A549 (cell line): ENCODE measurements at regions not wholly inside any gene's neighbourhood (a gene's known extent, or its start where the extent isn't known, plus 50 kb on each side); places are given as distances from the start of the nearest gene placed in this dataset.

ENCODE experiments used
- ATAC-seq, 2 experiments: fragments of 200-7000 bp in 1 of 2; fragments of >200 bp in 1 of 2; cut with Nextera tagmentation in 1 of 2; cut with Tn5 transposase in 1 of 2; 3 replicates each; pipeline versions ENCODE4 v1.8.0 to v1.9.1; 2018 to 2020; ENCODE audit warnings: mild to moderate bottlenecking in 1 of 2, moderate library complexity in 1 of 2
- CTCF ChIA-PET: fragments of 300-600 bp; sonication (Branson Sonifier 250); formaldehyde crosslinking; extraction: SDS; loops from one replicate; lab custom pipeline; 2021; ENCODE audit warnings: antibody characterized with exemption, inconsistent platforms; lab: Yijun Ruan, JAX
- POLR2A ChIA-PET: fragments of 350-600 bp; formaldehyde crosslinking; extraction: SDS; loops from one replicate; lab custom pipeline; 2021; ENCODE audit warnings: antibody characterized with exemption, inconsistent platforms; lab: Yijun Ruan, JAX
- DNase-seq, 2 experiments: peaks; one replicate each; pipeline versions ENCODE4 v3.0.0 to v3.0.0-alpha.2; 2011 to 2016; ENCODE audit warnings: low read depth in 1 of 2, low spot score in 1 of 2
- FAIRE-seq: peaks from 2 replicates; lab custom pipeline; 2011; peaks lifted over from hg19 to GRCh38; lab: Jason Lieb, UNC
- H3K27ac ChIP-seq, 2 experiments: fragments of >200 bp; sonication (Bioruptor Twin); formaldehyde crosslinking; 3 replicates each; pipeline ENCODE4 v1.5.1; 2016 to 2017
- H3K4me1 ChIP-seq: fragments of >200 bp; sonication (Bioruptor Twin); formaldehyde crosslinking; 3 replicates; pipeline ENCODE4 v1.6.1; 2016
- H3K4me2 ChIP-seq: fragments of >200 bp; sonication (Bioruptor Twin); formaldehyde crosslinking; 3 replicates; pipeline ENCODE4 v1.6.1; 2016
- H3K4me3 ChIP-seq: fragments of >200 bp; sonication (Bioruptor Twin); formaldehyde crosslinking; 3 replicates; pipeline ENCODE4 v1.5.1; 2016
- H3K9me3 ChIP-seq: fragments of >200 bp; sonication (Bioruptor Twin); formaldehyde crosslinking; 3 replicates; pipeline ENCODE4 v1.6.1; 2016
- BHLHE40 ChIP-seq: IDR thresholded peaks from 2 replicates; pipeline ENCODE4 v1.6.1; 2012; ENCODE audit warnings: low read depth, low read length, inconsistent platforms
- CBX2 ChIP-seq: fragments of 200-600 bp; sonication (generic); IDR thresholded peaks from 2 replicates; pipeline ENCODE4 v1.6.1; 2016; ENCODE audit warnings: low read depth, mild to moderate bottlenecking, borderline replicate concordance
- CBX8 ChIP-seq: fragments of 200-600 bp; sonication (generic); IDR thresholded peaks from 2 replicates; pipeline ENCODE4 v1.6.1; 2016
- CEBPB ChIP-seq, 2 experiments: fragments of >200 bp in 1 of 2; sonication (Bioruptor Twin) in 1 of 2; formaldehyde crosslinking in 1 of 2; IDR thresholded peaks; 2 replicates each; pipeline ENCODE4 v1.6.1; 2012 to 2016
- CHD2 ChIP-seq: fragments of 150-350 bp; IDR thresholded peaks from 2 replicates; pipeline ENCODE4 v1.6.1; 2014; ENCODE audit warnings: low read length; ENCODE audit not compliant: partially characterized antibody
- EP300 ChIP-seq, 2 experiments: fragments of >200 bp; sonication (Bioruptor Twin); formaldehyde crosslinking; IDR thresholded peaks; 2 replicates in 1 of 2; 3 replicates in 1 of 2; pipeline ENCODE4 v1.6.1; 2016 to 2017
- ESRRA ChIP-seq: fragments of 150-350 bp; IDR thresholded peaks from 2 replicates; pipeline ENCODE4 v1.6.1; 2014; ENCODE audit warnings: mild to moderate bottlenecking, low read length, borderline replicate concordance
- FOSB ChIP-seq: fragments of 250-450 bp; sonication (Bioruptor Pico); IDR thresholded peaks from 2 replicates; pipeline ENCODE4 v1.5.0; 2020; ENCODE audit warnings: mild to moderate bottlenecking, moderate library complexity
- HOXB13 ChIP-seq: fragments of 250-450 bp; sonication (Bioruptor Pico); IDR thresholded peaks from 2 replicates; pipeline ENCODE4 v1.5.0; 2020; ENCODE audit warnings: low read depth, mild to moderate bottlenecking, moderate library complexity
- JUN ChIP-seq, 2 experiments: fragments of >200 bp; sonication (Bioruptor Twin); formaldehyde crosslinking; IDR thresholded peaks; 2 replicates in 1 of 2; 3 replicates in 1 of 2; pipeline ENCODE4 v1.6.1; 2016 to 2017
- JUNB ChIP-seq: fragments of >200 bp; sonication (Bioruptor Twin); formaldehyde crosslinking; IDR thresholded peaks from 2 replicates; pipeline ENCODE4 v1.6.1; 2016
- NFE2L2 ChIP-seq: fragments of 150-350 bp; conservative IDR thresholded peaks from 2 replicates; pipeline ENCODE4 v1.6.1; 2014; ENCODE audit warnings: low read length
- NPAS2 ChIP-seq: fragments of 250-450 bp; sonication (Bioruptor Pico); IDR thresholded peaks from 2 replicates; pipeline ENCODE4 v1.8.0; 2022; ENCODE audit warnings: mild to moderate bottlenecking, moderate library complexity, borderline replicate concordance
- POLR2A ChIP-seq: IDR thresholded peaks from 2 replicates; pipeline ENCODE4 v1.6.1; 2012; ENCODE audit warnings: mild to moderate bottlenecking, low read length
- RAD21 ChIP-seq, 2 experiments: fragments of >200 bp in 1 of 2; sonication (Bioruptor Twin) in 1 of 2; formaldehyde crosslinking in 1 of 2; IDR thresholded peaks in 1 of 2; conservative IDR thresholded peaks in 1 of 2; 2 replicates in 1 of 2; 3 replicates in 1 of 2; pipeline ENCODE4 v1.6.1; 2012 to 2018; ENCODE audit warnings: inconsistent platforms in 1 of 2
- RFX5 ChIP-seq: fragments of 450-650 bp; IDR thresholded peaks from 2 replicates; pipeline ENCODE4 v1.7.1; 2014; ENCODE audit warnings: antibody characterized with exemption, mild to moderate bottlenecking, moderate library complexity
- SMC3 ChIP-seq: fragments of >200 bp; sonication (Bioruptor Twin); formaldehyde crosslinking; IDR thresholded peaks from 3 replicates; pipeline ENCODE4 v1.6.1; 2018; ENCODE audit warnings: inconsistent platforms
- SREBF2 ChIP-seq: fragments of 450-650 bp; IDR thresholded peaks from 2 replicates; pipeline ENCODE4 v1.6.1; 2014; ENCODE audit warnings: mild to moderate bottlenecking, moderate library complexity
- TP53 ChIP-seq: fragments of 250-450 bp; sonication (Bioruptor Pico); IDR thresholded peaks from 2 replicates; pipeline ENCODE4 v1.5.0; 2021; ENCODE audit warnings: mild to moderate bottlenecking, moderate library complexity
- ZC3H11A ChIP-seq: fragments of 450-650 bp; IDR thresholded peaks from 2 replicates; pipeline ENCODE4 v1.6.1; 2014; ENCODE audit warnings: antibody characterized with exemption, mild to moderate bottlenecking
- ZFP36 ChIP-seq: fragments of 450-650 bp; IDR thresholded peaks from 2 replicates; pipeline ENCODE4 v1.6.1; 2014; ENCODE audit warnings: borderline replicate concordance; ENCODE audit not compliant: partially characterized antibody
- ZNF302 ChIP-seq: fragments of 250-450 bp; sonication (Bioruptor Pico); IDR thresholded peaks from 2 replicates; pipeline ENCODE4 v1.9.0; 2021; ENCODE audit warnings: inconsistent platforms, mild to moderate bottlenecking, moderate library complexity
- WGBS: methylation state at CpG from one replicate; pipeline ENCODE4 v1.1.6; 2017; ENCODE audit errors: missing lambda C conversion rate; 5-methylcytosine and 5-hydroxymethylcytosine counted together
- TF ChIP-seq, protein P1 (sequence below): fragments of 150-350 bp; IDR thresholded peaks from 2 replicates; pipeline ENCODE4 v1.6.1; 2014; ENCODE audit warnings: low read depth, mild to moderate bottlenecking, low read length
- TF ChIP-seq, protein P2 (sequence below): fragments of >200 bp; sonication (Bioruptor Twin); formaldehyde crosslinking; IDR thresholded peaks from 2 replicates; pipeline ENCODE4 v1.6.1; 2016
- TF ChIP-seq, protein P3 (sequence below): fragments of 250-450 bp; sonication (Bioruptor Pico); IDR thresholded peaks from 2 replicates; pipeline ENCODE4 v1.5.0; 2020; ENCODE audit warnings: low read depth, mild to moderate bottlenecking, moderate library complexity

DNA sequence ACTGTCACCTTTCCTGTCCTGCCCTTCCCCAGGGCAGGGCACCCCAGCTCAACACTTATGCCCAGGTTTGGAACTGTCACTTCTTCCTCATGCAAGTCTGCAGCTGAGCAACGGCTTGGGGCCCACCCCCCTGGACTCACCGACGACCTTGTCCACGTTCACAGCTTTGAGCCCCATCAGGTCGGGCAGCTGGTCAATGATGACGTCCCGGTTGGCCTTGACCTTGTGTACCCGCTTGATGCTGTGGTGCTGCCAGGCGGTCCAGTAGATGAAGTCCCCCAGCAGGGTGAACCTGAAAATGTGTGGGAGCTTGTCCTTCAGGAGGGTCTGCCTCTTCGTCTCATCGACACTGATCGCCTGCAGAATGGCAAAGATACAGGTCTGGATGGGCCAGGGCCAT lies 135.0 kb downstream of the CRYBB2 start:
- CTCF ChIA-PET: interaction anchor here (1.0 kb wide), 1 partner anchor 46 kb away, joined by 3 read pairs; no protein-coding TSS in a partner anchor
- POLR2A ChIA-PET: no interaction called here

DNA sequence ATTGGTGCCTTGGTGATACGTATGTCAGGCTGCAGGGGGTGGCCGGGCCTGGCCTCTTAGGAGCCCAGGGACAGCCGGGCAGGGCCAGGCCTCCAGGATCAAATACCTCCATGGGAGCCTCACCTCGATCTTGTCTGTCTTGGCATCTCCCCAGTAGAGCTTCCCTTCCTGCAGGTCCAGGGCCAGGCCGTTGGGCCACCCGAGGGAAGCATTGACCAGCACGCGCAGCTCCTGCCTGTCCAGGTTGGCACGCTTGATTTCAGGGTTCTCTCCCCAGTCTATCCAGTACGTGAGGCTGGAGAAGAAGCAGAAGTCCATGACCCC lies 137.7 kb downstream of the CRYBB2 start:
- WGBS: 89% methylated on average over 9 of the region's 10 CpGs
- CTCF ChIA-PET: interaction anchor here (1.2 to 1.4 kb wide), 2 partner anchors 121 to 416 kb away, joined by 4 read pairs; no protein-coding TSS in a partner anchor
- TF ChIP-seq JUN (IDR thresholded peaks at IDR 0.05) (no peak), RAD21 (conservative IDR thresholded peaks at IDR 0.05 in 1 of 2, IDR thresholded peaks at IDR 0.05 in 1 of 2) (no peak), CBX8 (no peak), TP53 (CRISPR knock-in tag) (no peak), EP300 (IDR thresholded peaks at IDR 0.05) (no peak), NPAS2 (no peak), CEBPB (IDR thresholded peaks at IDR 0.05) (no peak), RFX5 (no peak), SMC3 (no peak), ZFP36 (no peak), NFE2L2 (no peak)
- TF ChIP-seq, protein P1, sequence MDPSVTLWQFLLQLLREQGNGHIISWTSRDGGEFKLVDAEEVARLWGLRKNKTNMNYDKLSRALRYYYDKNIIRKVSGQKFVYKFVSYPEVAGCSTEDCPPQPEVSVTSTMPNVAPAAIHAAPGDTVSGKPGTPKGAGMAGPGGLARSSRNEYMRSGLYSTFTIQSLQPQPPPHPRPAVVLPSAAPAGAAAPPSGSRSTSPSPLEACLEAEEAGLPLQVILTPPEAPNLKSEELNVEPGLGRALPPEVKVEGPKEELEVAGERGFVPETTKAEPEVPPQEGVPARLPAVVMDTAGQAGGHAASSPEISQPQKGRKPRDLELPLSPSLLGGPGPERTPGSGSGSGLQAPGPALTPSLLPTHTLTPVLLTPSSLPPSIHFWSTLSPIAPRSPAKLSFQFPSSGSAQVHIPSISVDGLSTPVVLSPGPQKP: no peak
- TF ChIP-seq, protein P2, sequence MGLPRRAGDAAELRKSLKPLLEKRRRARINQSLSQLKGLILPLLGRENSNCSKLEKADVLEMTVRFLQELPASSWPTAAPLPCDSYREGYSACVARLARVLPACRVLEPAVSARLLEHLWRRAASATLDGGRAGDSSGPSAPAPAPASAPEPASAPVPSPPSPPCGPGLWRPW: no peak
- Histone ChIP-seq H3K4me3 (no peak overlapping the region), H3K27ac (no peak overlapping the region), H3K9me3 (no peaks in the 10 kb centered on the region), H3K4me2 (no peak overlapping the region), H3K4me1 (no peaks in the 10 kb centered on the region)
- ATAC-seq (no peak), FAIRE-seq (no peak), DNase-seq (no peak)
- POLR2A ChIA-PET: no interaction called here

More for the DNA sequence above, 135.0 kb downstream of the CRYBB2 start:
- DNase-seq (no peak), ATAC-seq (no peak), FAIRE-seq (no peak)
- 89% methylated on average over 9 of the region's 12 CpGs for WGBS
- H3K27ac ChIP-seq: no peak overlapping the region
- H3K4me1 ChIP-seq: no peaks in the 10 kb centered on the region
- no peak for TF ChIP-seq POLR2A
- H3K4me2 ChIP-seq: no peak overlapping the region
- no peak overlapping the region for H3K4me3 ChIP-seq
- H3K9me3 ChIP-seq: no peaks in the 10 kb centered on the region

DNA sequence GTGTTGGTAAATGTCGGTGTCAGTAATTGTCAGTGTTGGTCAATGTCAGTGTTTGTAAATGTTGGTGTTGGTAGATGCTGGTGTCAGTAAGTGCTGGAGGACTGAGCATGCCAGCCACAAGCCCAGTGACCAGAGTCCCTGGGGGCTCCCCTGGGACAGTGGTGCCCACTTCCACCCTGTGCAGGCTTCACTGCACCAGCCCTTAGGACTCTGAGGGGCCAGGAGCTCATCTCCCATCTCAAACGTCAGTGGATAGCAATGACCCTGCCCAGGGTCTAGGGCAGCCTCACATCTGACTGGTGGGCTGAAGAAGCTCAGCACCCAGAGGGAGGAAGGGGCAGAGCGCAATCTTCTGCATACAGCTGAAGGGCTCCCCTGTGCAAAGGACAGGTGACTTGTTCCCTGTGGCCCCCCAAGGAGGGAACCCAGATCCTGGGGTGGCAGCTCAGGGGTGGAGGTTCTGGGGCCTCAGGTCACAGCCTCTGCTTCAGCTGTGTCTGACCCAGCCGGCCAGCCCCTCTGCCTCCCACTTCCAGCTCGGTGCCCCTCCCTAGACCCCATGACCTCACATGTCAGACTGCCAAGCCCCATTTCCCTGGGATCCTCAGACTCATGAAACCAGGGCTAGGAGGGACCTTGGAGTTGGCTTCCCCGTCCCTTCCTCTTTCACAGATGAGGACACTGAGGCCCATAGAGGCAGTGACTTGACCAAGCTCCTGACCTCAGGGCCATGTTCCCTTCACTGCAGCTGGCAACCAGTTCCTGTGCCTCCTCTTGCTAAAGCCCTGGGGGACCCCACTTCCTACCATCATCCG lies 138.4 kb downstream of the CRYBB2 start:
- WGBS: 97% methylated on average over 5 of the region's 7 CpGs
- Histone ChIP-seq H3K4me3 (no peak overlapping the region), H3K4me1 (no peaks in the 10 kb centered on the region), H3K9me3 (no peaks in the 10 kb centered on the region), H3K4me2 (no peak overlapping the region), H3K27ac (no peak overlapping the region)
- ChIA-PET CTCF (interaction anchor here (1.2 to 1.9 kb wide), 2 partner anchors 64 to 122 kb away, joined by 4 read pairs; no protein-coding TSS in a partner anchor), POLR2A (no interaction called here)
- no peak for TF ChIP-seq CHD2
- TF ChIP-seq CBX2: no peak
- no peak for TF ChIP-seq HOXB13 (CRISPR knock-in tag)
- TF ChIP-seq NPAS2: no peak
- no peak for TF ChIP-seq ZC3H11A
- TF ChIP-seq FOSB (CRISPR knock-in tag): no peak
- no peak for TF ChIP-seq JUNB
- no peak for TF ChIP-seq SREBF2
- no peak for TF ChIP-seq EP300 (IDR thresholded peaks at IDR 0.05)
- TF ChIP-seq ESRRA: no peak
- no peak for TF ChIP-seq POLR2A
- TF ChIP-seq, protein P3, sequence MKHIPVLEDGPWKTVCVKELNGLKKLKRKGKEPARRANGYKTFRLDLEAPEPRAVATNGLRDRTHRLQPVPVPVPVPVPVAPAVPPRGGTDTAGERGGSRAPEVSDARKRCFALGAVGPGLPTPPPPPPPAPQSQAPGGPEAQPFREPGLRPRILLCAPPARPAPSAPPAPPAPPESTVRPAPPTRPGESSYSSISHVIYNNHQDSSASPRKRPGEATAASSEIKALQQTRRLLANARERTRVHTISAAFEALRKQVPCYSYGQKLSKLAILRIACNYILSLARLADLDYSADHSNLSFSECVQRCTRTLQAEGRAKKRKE (CRISPR knock-in tag): no peak
- no peak for TF ChIP-seq BHLHE40
- TF ChIP-seq ZNF302 (CRISPR knock-in tag): no peak
- DNase-seq: no peak
- no peak for FAIRE-seq
- ATAC-seq: no peak
